SW480 (cell line): ENCODE measurements at regions not wholly inside any gene's neighbourhood (a gene's known extent, or its start where the extent isn't known, plus 50 kb on each side); places are given as distances from the start of the nearest gene placed in this dataset.
"Not testable (repeated sequence)": the region's sequence is repeated elsewhere in the genome, so short reads cannot be mapped to it uniquely, and the experiment has no call there.

Source experiments
- DNase-seq: peaks from one replicate; pipeline ENCODE4 v3.0.0-alpha.2; 2016; ENCODE audit warnings: low spot score

DNA sequence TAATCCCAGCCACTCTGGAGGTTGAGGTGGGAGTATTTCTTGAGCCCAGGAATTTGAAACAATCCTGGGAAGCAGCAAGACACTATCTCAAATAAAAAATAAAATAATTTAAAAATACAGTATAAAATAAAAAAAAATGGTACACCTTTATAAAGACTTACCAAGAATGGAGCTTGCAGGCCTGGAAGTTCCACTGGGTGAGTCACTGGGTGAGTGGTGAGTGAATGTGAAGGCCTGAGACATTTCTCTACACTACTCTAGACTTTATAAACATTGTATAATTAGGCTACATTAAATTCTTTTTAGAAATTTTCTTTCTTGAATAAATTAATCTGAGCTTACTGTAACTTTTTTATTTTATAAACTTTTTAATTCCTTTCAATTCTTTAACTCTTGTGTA lies 609.1 kb upstream of the BCHE start:
- no peak for DNase-seq

DNA sequence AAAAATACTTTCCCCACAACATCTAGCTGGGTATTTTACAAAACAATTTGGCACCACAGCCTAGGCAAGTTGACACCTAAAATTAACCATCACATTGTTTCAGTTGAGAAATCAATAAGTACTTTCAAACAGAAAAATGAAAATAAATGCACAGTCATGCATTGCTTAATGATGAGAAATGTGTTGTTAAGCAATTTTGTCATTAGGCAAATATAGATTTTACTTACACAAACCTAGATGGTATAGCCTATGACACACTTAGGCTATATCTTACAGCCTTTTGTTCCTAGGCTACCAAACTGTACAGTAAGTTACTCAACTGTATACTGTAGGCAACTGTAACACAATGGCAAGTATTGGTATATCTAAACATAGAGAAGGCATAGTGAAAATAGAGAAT lies 608.6 kb upstream of the BCHE start:
- no peak for DNase-seq

DNA sequence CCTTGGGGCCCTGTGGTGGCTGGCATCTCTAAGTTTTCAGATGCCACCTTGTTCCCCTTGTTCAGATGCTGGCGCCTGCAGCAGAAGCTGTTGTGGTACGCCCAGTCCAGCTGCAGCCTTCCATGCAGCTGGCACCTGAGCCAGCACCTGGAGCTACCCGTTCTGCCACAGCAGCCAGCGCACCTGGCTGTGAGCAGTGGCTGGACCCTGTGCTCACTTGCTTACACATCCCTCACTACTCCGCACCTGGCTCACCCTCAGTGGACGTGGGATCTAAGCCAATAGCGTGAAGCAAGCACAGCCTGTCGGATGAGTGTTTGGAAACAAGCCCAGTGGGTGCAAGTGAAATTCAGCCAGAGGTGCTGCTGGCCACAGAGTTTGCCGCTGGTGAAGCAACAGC lies 607.5 kb upstream of the BCHE start:
- DNase-seq, result no peak

DNA sequence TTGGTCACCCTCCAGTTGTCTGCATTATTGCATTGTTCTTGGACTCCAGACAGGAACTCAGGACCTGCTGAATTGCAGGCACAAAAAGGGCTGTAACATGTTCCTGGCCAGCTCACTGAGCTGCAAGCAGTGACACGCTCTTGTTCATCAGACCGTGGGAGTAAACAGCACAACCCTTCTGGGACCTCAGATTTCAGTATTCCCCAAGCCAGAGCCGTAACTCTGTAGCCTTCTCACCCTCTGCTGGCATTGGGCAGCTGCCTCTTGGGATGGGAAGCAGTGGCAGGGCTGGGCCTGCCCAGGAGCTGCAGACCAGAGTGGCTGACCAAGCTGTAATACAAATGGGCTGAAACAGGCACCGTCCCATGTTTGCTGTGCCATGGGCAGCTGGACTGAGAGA lies 607.1 kb upstream of the BCHE start:
- DNase-seq, result no peak

DNA sequence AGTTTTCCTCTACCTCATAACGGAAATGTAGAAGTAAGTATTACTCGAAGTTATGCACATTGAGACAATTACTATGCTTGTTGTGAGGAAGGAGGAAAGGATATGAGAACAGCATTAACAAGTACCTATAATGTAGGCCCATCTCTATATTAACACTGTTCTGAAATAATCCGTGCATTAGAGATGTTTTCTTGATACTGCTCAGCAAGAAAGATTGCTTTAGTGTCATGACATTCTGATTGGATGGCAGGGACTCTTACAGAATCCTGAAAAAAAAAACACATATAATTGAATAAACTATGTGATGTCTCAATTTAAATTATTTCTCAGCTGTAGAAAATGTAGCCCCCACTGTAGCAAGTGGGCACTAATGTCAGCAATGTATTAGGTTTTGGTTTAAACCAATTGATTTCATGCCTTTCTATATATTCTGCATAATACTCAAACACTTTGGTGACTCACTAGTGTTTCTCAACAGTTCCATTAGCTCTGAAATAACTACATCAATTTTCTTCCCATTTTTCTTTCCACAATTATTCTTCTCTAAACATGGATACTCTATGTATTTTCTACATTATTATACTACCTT lies 598.3 kb upstream of the BCHE start:
- no peak for DNase-seq

DNA sequence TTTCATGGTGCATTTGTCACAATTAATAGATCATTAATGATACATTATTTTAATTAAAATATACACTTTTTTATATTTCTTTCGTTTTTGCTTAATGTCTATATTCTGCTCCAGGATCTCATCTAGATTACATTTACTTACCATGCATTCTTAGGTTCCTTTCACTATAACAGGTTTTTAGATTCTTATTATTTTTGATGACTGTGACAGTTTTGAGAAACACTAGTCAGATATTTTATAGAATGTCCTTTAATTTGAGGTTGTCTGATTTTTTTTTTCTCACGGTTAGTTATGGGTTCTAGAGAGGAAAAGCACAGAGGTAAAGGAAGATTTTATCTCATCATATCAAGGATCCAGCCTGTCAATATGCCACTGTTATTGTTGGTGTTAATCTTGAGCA lies 595.8 kb upstream of the BCHE start:
- no peak for DNase-seq

DNA sequence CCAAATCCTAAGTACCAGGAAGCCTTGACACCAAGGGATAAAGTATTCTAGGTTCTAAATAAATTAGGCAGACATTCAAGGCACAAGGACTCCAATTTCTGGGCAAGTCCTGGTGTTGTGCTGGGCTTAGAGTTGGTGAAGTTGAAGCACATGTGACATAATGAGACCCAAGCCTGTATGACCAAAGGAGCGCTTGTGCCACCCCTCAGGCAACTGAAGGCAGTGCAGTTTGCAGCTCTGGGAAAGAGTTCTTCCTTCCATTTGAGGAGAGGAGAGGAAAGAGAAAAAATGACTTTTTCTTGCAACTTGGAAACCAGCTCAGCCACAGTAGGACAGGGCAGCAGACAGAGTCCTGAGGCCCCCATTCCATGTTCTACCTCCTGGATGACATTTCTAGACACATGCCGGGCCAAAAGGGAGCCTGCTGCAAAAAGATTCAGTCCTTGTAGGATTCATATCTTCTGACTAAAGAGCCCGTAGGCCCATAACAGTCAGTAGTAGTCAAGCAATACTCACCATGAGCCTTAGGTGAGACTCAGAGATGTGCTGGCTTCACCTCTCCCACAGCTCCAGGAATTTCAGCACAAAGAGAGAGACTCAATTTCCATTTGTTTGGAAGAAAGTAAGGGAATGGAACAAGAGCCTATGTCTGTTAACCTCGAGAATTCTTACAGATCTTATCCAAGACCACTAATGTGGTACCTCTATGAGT lies 588.8 kb upstream of the BCHE start:
- no peak for DNase-seq

DNA sequence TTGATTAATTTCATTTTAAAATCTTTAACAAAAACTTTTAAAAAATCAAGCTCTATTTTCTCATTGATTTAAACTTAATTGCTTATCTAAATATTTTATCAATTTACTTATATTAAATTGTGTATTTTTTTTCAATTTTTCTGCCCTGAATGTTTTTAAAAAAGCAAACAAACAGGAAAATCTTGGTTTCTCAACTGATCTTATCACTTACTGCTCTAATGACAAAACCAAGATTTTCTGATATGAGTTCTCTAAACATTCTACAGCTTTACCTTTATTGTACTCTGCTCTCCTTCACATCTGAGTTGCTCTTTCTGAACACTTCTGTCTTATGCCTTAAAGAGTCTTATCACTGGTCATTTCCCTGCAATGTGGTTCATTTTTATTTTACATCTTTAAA lies 587.8 kb upstream of the BCHE start:
- no peak for DNase-seq

DNA sequence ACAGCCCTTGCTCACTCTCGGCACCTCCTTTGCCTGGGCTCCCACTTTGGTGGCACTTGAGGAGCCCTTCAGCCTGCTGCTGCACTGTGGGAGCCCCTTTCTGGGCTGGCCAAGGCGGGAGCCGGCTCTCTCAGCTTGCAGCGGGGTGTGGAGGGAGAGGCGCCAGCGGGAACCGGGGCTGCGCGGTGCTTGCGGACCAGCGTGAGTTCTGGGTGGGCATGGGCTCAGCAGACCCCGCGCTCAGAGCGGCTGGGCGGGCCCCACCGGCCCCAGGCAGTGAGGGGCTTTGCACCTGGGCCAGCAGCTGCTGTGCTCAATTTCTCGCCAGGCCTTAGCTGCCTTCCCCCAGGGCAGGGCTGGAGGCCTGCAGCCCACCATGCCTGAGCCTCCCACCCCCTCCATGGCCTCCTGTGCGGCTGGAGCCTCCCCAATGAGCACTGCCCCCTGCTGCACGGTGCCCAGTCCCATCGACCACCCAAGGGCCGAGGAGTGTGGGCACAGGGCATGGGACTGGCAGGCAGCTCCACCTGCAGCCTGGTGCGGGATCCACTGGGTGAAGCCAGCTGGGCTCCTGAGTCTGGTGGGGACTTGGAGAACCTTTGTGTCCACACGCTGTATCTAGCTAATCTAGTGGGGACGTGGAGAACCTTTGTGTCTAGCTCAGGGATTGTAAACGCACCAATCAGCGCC lies 586.7 kb upstream of the BCHE start:
- DNase-seq, result not testable (repeated sequence)

DNA sequence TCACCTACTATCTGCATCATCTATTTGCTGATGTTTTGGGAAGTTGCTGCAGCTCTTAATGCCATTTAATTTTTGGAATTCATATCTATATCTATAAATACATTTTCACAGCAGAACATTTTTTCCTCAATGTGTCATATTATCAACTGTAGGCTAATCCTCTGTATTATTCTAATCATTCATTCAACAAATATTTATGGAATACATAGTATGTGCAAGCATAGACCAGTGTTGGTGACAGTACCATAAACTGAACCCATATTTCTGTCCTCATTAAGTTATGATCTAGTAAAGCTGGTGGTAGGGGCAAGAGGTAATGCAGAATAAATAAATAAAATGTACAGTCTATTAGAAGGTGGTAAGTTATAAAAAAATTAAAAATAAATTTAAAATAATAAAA lies 585.3 kb upstream of the BCHE start:
- no peak for DNase-seq

DNA sequence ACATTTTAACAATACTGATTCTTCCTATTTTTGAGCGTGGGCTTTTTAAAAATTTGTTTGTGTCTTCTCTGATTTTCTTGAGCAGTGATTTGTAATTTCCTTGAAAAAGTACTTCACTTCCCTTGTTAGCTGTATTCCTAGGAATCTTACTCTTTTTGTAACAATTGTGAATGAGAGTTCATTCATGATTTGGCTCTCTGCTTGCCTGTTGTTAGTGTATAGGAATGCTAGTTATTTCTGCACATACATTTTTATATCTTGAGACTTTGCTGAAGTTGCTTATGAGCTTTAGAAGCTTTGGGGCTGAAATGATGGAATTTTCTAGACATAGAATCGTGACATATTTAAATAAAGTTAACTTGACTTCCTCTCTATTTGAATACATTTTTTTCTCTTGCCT lies 582.8 kb upstream of the BCHE start:
- no peak for DNase-seq

DNA sequence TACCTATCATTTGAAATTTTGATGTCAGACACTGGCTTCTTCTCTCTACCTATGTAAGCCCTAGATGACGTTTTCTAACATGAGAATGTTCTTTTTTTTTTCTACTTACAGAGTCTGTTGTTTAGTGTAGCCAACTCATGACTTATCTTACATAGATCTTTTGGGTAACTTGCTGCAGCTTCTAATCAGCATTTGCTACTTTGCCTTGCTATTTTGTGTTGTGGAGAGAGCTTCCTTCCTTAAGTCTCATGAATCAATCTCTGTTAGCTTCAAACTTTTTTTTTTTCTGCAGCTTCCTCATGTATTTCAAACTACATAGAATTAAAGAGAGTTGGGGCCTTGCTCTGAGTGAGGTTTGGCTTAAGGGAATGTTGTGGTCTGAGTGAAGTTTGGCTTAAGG lies 568.7 kb upstream of the BCHE start:
- no peak for DNase-seq

DNA sequence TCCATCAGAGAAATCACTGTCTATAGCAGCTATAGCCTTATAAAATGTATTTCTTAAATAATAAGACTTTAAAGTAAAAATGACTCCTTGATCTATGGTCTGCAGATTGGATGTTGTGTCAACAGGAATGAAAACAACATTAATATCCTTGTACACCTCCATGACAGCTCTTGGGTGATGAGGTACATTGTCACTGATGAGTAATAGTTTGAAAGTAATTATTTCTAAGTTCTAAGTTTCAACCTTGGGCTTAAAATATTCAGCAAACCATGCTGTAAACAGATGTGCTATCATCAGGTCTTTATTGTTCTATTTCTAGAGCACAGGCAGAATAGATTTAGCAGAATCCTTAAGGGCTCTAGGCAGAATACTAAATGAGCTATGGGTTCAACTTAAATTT lies 568.2 kb upstream of the BCHE start:
- no peak for DNase-seq

DNA sequence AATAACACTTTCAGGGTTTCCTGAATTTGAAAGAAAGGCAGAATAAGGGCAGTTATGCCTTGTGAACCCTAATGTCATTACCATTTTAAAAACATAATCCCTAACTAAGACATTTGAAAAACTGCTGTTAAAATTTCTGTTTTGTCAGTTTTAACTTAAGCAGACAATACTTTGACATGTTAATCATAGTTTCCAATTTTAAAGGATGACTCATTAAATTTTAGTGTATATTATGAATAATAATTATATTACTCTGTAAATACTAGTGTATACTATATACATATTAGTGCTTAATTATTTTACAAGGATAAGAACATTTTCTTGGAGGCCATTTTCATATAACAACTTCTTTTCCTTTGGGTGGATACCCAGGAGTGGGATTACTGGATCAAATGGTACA lies 553.1 kb upstream of the BCHE start:
- no peak for DNase-seq

DNA sequence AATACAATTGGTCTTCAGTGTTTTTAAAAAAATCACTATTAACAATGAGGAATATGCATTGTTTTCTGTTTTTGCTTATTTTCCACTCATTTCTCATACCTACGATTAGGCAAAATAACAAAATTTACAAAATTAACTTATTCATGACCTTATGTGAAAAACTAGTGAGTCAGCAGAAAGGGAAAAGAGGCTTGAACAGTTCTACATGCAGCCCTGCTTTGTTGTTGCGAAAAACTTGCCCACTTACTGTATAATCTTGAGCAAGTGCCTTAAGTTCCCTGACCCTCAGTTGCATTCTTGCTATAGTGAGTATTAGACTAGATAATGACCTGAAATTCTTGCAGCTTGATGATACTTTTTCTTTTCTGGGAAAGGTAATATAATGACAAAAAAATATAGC lies 551.1 kb upstream of the BCHE start:
- no peak for DNase-seq

DNA sequence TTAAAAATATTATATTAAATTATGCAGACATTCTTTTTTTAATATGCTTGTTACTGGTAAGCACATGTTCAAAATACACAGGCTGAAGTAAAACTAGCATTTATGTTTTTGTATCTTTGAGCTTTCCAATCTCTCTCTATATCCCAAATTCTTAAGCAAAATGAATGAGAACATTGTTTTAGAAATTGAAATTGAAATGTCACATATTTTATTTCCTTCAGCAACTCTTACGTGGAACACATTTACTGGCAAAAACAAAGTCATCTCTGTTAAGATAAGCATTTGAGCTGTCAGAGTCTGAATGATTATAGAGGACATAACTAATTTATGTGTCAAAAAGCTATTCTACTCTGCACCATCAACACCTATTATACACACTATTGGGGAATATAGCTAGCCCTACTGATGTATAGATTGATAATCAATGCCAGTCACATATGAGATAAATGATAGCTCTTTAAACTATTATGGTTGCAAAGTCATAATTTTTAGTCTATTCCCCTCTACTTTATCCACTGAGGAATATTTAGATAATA lies 535.4 kb upstream of the BCHE start:
- no peak for DNase-seq

DNA sequence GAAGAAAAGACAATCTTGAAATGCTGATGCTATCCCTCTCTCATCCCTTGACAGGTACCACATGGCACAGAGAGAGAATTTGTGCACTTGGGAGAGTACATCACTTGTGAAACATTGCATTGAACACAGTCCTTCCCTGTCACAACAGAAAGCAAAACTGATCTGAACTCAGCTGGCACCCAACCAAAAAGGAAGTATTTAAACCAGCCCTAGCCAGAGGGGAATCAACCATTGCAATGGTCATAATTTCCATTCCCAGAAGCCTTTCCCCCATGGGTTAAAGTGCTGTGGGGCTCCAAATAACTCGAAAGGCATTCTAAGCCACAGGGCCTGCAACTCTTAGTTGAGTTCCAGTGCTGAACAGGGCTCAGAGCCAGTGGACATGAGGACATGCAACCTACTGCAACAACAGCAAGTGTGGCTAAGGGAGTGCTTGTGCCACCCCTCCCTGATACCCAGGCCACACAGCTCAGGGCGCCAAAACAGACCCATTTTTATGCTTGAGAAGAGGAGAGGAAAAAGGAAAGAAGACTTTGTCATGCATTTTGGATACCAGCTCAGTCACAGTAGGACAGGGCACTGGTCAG lies 530.8 kb upstream of the BCHE start:
- DNase-seq, result no peak

DNA sequence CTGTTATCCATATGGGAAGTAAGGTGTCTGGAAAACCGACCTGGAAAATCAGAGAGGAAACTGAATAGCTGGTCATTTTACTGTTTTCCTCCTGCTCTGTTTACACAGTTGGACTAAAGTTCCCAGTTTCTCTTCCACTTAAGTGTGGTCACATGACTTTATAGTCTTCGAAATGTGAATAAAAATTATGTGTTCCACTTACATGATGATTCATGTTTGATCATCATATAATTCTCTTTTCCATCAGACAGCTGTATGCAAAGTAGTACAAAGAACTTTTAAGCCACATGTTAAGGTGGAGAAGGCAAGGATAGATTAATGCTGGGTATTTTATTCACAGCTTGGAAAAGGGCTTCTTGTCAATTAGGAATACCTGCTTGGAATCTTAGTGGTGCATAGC lies 525.5 kb upstream of the BCHE start:
- DNase-seq, result no peak

DNA sequence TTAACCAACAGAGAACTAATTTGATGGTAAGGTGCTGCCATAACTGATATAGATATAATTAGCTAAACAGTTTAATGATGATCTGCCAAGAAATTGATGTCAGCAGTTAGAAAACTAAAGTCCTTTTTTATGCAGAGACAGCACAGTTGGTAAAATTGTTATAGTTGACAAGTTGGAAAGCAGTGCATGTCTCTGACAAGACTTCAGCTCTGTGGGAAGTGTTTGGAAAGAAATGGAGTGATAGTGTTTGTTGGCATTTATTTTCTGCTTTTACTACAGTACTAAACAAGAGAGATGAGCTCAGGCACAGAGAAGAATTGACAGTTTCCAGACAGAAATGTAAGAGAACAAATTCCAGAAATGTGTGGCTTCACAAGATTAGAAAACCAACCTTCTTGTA lies 523.5 kb upstream of the BCHE start:
- no peak for DNase-seq

DNA sequence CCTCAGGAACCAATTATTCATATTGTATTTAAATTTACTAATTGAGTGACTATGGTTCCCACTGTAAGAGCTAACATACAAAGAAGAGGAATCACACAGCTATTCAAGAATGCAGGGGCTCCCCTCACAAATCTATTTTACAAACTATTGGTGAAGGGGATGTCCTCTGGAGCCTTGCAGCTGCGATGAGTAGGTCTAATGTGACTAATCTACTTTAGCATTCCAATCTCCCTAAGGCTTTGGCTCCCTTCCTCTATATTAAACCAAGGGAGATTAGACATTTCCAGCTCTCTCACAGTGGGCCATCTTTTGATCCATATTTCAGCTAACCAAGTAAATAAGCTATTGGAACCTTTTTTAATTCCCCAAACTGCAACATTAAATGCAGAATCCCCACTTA lies 514.2 kb upstream of the BCHE start:
- DNase-seq, result no peak

DNA sequence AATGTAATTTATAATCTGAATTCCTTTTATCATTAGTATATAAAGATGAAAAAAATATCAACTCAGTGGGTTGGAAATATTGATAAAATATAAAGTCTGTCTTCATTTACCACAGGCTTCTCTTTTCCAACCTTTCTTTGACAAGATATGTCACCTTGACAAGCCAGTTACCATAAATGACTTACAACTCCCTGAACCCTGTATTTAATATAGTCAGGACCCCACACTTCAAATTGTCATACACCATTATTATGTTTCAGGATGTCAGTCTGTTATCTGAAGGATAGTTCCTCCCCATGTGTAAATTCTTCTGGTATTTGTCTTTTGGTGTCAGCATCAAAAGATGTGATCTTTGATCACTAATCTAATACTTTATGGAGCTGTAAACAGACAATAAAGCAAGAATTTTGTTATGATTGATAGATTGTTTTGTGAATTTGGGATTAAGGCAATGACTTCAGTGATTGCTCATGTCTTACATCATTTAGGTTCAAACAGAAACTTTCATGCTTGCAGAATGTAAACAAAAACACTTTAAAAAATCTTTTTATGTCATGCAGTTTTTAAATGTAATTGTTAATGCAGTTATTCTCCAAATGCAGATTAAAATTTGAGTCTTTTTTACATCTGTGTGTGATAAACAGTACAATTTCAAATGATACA lies 503.5 kb upstream of the BCHE start:
- DNase-seq, result no peak

DNA sequence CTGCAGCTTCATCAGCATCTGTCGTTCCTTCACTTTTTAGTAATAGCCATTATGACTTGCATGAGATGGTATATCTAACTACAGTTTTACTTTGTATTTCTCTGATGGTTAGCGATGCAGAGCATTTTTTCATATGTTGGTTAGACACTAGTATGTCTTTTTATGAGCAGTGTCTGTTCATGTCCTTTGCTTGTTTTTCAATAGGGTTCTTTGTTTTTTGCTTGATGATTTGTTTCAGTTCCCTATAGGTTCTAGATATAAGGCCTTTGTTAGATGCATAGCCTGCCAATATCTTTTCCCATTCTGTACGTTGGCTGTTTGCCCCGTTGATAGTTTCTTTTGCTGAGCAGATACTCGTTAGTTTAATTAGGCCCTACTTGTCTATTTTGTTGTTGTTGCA lies 487.2 kb upstream of the BCHE start:
- DNase-seq, result no peak

DNA sequence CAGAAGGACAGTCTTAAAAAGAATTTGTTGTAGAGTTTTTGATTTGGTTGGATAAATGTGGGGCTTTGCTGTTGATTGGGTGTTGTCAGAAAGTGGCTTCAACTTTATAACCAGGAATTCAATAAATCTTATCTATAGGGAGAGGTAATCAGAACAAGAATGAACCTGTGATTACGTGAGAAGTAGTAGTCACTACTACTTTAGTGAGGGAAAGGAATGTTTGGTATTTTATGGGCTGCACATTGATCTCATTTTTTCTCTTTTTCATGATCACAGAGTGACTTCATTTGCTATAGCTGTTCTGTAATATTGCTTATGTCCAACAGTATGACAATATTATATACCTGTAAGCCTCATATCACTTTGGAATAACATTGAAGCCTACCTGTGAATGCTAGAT lies 485.2 kb upstream of the BCHE start:
- DNase-seq, result no peak
